Prostate gland (tissue), 2 donors: ENCODE measurements at regions not wholly inside any gene's neighbourhood (a gene's known extent, or its start where the extent isn't known, plus 50 kb on each side); places are given as distances from the start of the nearest gene placed in this dataset.
"Not testable (repeated sequence)": the region's sequence is repeated elsewhere in the genome, so short reads cannot be mapped to it uniquely, and the experiment has no call there.

Experiments used
- DNase-seq: peaks from one replicate; pipeline ENCODE4 v3.0.0-alpha.2; 2019; ENCODE audit warnings: low spot score
- H3K27ac ChIP-seq, 2 donors: fragments of 200-600 bp; sonication (generic); 2 replicates each; pipeline ENCODE4 v1.5.1; 2017 to 2019
- H3K27me3 ChIP-seq: fragments of 200-600 bp; sonication (generic); replicated peaks from 2 replicates; pipeline ENCODE4 v1.5.1; 2019; ENCODE audit not compliant: insufficient read depth
- H3K36me3 ChIP-seq, 2 donors: fragments of 200-600 bp; sonication (generic); 1 replicate in 1 of 2; 2 replicates in 1 of 2; pipeline versions ENCODE4 v1.5.1 to v1.8.1; 2017 to 2019
- H3K4me1 ChIP-seq: fragments of 200-600 bp; sonication (generic); replicated peaks from 2 replicates; pipeline ENCODE4 v1.5.1; 2019
- H3K4me3 ChIP-seq, 2 donors: fragments of 200-600 bp; sonication (generic); 2 replicates each; pipeline ENCODE4 v1.5.1; 2017 to 2019
- H3K9me3 ChIP-seq: fragments of 200-600 bp; sonication (generic); 2 replicates; pipeline ENCODE4 v1.5.1; 2017
- CTCF ChIP-seq, 4 experiments: fragments of 200-600 bp in 2 of 4; fragments of 450-650 bp in 2 of 4; sonication (generic) in 2 of 4; IDR thresholded peaks; 1 replicate in 3 of 4; 2 replicates in 1 of 4; pipeline ENCODE4 v1.5.1; 2016 to 2019; ENCODE audit warnings: antibody characterized with exemption in 4 of 4, mild to moderate bottlenecking in 2 of 4, moderate library complexity in 2 of 4
- POLR2A ChIP-seq: fragments of 450-650 bp; IDR thresholded peaks from one replicate; pipeline ENCODE4 v1.6.1; 2016; ENCODE audit warnings: antibody characterized with exemption, mild to moderate bottlenecking
- POLR2AphosphoS5 ChIP-seq: sonication (generic); formaldehyde crosslinking; IDR thresholded peaks from one replicate; pipeline ENCODE4 v1.6.1; 2017; ENCODE audit warnings: antibody characterized with exemption
- WGBS: methylation state at CpG from one replicate; pipeline ENCODE4 v1.1.5; 2018; 5-methylcytosine and 5-hydroxymethylcytosine counted together
- intact Hi-C: fragments of 100-400 bp; cut with DNase I; formaldehyde crosslinking; loops from one replicate; pipeline ENCODE4 v1.14.2; 2022

- no peak for DNase-seq
- Histone ChIP-seq H3K27me3 (no peaks in the 10 kb centered on the region), H3K4me3 (no peak overlapping the region), H3K9me3 (no peaks in the 10 kb centered on the region), H3K36me3 (no peaks in the 10 kb centered on the region), H3K27ac (no peak overlapping the region), H3K4me1 (no peaks in the 10 kb centered on the region)
- WGBS: 90% methylated on average over 3 of the region's 3 CpGs
- intact Hi-C loops: no loop called here
- no peak for TF ChIP-seq POLR2AphosphoS5
- no peak for TF ChIP-seq POLR2A
- no peak for TF ChIP-seq CTCF (IDR thresholded peaks at IDR 0.05)
Measured at GRCh38 chr12:25629341-25629740, 76.3 kb upstream of the LMNTD1 start.

GRCh38 chr12:25630735-25631515 is 77.8 kb upstream of the LMNTD1 start:
- H3K4me1 ChIP-seq, H3K9me3 ChIP-seq, H3K36me3 ChIP-seq, H3K27ac ChIP-seq, intact Hi-C loops, H3K4me3 ChIP-seq, H3K27me3 ChIP-seq, DNase-seq: not testable (repeated sequence)
- WGBS: 91% methylated on average over 11 of the region's 11 CpGs

GRCh38 chr12:25633149-25633548 is 80.1 kb upstream of the LMNTD1 start:
- H3K36me3 ChIP-seq, H3K27me3 ChIP-seq, H3K4me3 ChIP-seq, H3K27ac ChIP-seq, H3K4me1 ChIP-seq, DNase-seq, H3K9me3 ChIP-seq, intact Hi-C loops: not testable (repeated sequence)
- WGBS: 94% methylated on average over 1 of the region's 1 CpG

- no peaks in the 10 kb centered on the region for H3K27me3 ChIP-seq
- DNase-seq: no peak
- H3K9me3 ChIP-seq: no peaks in the 10 kb centered on the region
- H3K4me3 ChIP-seq: no peak overlapping the region
- TF ChIP-seq POLR2A: no peak
- TF ChIP-seq CTCF (IDR thresholded peaks at IDR 0.05): no peak
- TF ChIP-seq POLR2AphosphoS5: no peak
- no peaks in the 10 kb centered on the region for H3K36me3 ChIP-seq
- H3K27ac ChIP-seq: no peak overlapping the region
- H3K4me1 ChIP-seq: no peaks in the 10 kb centered on the region
- intact Hi-C loops: no loop called here
Measured at GRCh38 chr12:25637752-25638151, 84.7 kb upstream of the LMNTD1 start.

GRCh38 chr12:25639406-25639805 is 86.3 kb upstream of the LMNTD1 start:
- no peaks in the 10 kb centered on the region for H3K27me3 ChIP-seq
- no peak overlapping the region for H3K27ac ChIP-seq
- H3K4me3 ChIP-seq: no peak overlapping the region
- intact Hi-C loops: no loop called here
- no peak for DNase-seq
- no peaks in the 10 kb centered on the region for H3K9me3 ChIP-seq
- H3K4me1 ChIP-seq: no peaks in the 10 kb centered on the region
- TF ChIP-seq POLR2A (no peak), POLR2AphosphoS5 (no peak), CTCF (IDR thresholded peaks at IDR 0.05) (no peak)
- H3K36me3 ChIP-seq: no peaks in the 10 kb centered on the region
- 68% methylated on average over 5 of the region's 5 CpGs for WGBS

GRCh38 chr12:25644979-25645378 is 91.9 kb upstream of the LMNTD1 start:
- H3K27me3 ChIP-seq: no peaks in the 10 kb centered on the region
- H3K9me3 ChIP-seq: no peaks in the 10 kb centered on the region
- H3K4me3 ChIP-seq: no peak overlapping the region
- H3K36me3 ChIP-seq: no peaks in the 10 kb centered on the region
- DNase-seq: no peak
- intact Hi-C loops: no loop called here
- no peak overlapping the region for H3K27ac ChIP-seq
- WGBS: 83% methylated on average over 3 of the region's 3 CpGs
- H3K4me1 ChIP-seq: no peaks in the 10 kb centered on the region
- TF ChIP-seq CTCF (IDR thresholded peaks at IDR 0.05) (no peak), POLR2AphosphoS5 (no peak)
